Dedifferentiated amniotic fluid mesenchymal stem cell (primary cell): ENCODE measurements at regions not wholly inside any gene's neighbourhood (a gene's known extent, or its start where the extent isn't known, plus 50 kb on each side); places are given as distances from the start of the nearest gene placed in this dataset.
"Not testable (repeated sequence)": the region's sequence is repeated elsewhere in the genome, so short reads cannot be mapped to it uniquely, and the experiment has no call there.

Experiments used
- DNase-seq: peaks from one replicate; pipeline ENCODE4 v3.0.0-alpha.2; 2016; ENCODE audit errors: extremely low spot score

DNA sequence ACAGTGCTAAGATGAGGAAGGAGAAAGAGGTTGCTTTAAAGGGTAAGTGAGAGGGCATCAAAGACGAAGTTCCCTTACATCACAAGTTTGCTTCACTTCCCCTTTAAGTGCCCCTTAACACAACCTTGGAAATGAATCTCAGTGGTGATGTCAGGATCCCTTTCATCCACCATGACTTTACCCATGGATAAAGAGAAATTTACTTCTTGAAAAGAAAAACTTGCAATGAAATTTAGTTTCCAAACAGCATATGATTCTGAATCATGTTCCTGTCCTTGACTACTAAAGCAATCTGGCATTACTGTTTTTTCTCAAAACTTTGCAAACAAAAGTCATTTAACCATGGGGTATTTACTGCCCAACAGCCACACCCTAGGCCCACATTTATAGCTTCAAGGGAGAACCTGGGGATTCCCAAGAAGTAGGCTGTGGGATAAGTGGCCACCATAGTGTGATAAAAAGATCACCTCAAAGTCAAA lies 135.9 kb downstream of the ITGB8 start:
- DNase-seq, result no peak

DNA sequence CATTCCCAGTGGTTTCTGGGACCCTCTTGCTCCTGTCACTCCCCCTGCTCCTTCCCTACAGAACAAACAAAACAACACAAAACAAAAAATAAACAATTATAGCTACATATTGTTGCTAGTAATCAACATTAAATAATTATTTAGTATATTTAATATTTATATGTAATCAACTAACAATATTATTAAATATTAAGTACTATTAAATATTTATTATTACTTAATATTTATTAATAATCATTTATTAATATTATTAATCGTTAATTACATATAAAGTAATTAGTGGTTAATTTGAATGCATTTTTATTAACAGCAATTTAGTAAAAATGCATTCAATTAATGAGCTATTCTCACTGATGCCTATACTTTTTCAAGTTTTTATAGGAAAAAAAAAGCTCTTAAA lies 139.4 kb downstream of the ITGB8 start:
- no peak for DNase-seq

DNA sequence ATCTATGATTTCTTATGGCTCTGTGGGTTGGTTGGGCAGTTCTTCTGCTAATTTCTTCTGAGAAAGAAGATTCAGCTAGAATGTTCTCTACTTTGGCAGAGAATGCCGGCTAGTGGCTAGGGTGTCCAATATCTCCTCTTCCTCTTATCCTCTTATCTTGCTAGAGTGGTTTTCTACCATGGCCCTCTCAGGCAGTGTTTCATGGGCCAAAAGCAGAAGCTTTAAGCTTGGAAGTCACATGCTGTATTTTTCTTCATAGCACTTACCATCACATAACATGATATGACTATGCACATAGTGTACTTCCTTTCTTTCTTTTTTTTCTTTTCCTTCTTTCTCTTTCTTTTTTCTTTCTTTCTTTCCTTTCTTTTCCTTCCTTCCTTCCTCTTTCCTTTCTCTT lies 140.0 kb downstream of the ITGB8 start:
- no peak for DNase-seq

DNA sequence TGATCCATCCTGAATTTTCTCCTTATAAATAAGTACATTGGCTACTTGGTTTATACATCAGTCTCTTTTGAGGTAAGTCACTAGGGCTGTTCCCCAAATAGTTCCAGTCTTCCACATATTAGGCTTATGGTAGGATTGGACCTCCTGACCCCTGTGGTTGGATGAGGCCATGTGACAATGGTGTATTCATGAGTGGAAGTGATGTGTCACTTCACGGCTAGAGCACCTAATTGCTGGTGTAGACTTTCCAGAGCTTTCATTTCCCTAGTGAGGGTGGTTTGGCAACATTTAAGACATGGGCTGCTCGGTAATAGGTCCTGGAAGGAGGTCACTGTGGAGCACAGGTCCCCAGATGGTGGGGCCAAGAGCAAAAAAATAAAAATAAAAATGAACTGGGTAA lies 141.2 kb upstream of the ABCB5 start:
- no peak for DNase-seq

DNA sequence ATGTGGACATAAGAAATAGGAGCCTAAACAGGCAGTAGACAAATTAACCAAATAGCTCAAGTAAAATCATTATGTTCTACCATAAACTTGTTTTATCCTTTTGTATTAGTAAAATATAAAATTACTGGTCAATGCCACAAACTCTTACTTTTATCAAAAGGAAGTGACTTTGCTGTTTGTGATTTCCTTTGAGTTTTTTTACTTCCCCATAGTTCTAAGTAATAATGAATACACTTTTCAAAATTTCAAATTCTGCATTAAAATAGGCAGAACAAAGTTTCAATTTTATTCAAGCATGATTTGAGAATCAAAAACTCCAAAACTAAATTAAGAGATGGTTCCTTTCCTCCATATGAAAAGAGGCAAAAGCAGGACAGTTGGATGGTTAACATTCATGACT lies 139.7 kb upstream of the ABCB5 start:
- DNase-seq, result no peak

DNA sequence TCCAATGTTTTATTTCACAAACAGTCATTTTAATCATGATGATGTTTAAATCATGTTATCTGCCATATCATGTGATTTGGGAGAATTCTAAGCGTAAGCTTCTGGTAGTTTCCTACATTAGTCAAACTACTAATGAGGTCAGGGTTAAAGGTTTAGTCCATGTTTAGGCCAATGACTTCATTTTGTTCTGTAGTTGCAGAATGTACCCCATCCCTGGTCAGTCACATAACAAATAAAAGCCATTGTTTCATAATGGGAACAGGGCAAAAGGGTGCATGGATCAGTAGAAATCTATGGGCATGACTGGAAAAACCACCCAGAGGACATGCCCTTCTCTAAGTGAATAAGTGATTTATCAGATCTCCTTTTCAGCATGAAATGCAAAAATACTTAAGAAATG lies 138.4 kb upstream of the ABCB5 start:
- DNase-seq, result no peak

DNA sequence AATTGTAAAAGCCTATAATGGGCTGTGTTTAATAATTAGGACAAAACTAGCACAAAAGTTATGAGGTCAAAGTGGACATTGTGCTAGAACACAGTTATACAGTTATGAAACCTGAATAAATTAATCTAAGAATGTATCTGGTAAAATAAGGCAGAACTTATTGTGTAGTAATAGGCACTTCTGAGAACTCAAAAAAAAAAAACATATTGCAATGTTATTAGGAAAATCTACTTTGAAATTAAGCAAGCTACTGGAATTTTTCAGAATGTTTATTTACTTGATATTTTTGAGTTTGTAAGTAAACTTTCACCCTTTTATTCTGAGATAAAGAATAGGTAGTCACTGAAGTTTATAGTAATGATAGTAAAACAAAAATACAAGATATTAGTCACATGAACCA lies 135.8 kb upstream of the ABCB5 start:
- DNase-seq, result no peak

DNA sequence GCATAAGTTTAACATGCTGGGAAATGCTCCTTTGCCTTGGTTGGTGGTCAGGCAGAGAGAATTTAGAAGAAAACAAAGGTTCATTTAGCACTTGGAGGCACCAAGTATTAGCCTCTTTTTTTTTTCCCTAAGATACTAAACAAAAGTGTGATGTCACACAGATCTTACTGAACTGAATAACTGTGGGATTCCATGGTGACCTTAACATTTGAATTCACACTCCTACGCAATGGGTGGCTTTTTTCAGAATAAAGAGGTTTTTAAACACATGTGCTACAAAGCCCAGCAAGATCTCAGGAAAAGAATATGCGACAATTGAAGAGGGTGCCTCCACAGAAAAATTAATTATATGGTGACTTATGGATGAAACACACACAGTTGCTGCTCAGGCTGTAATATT lies 133.4 kb upstream of the ABCB5 start:
- DNase-seq, result no peak

DNA sequence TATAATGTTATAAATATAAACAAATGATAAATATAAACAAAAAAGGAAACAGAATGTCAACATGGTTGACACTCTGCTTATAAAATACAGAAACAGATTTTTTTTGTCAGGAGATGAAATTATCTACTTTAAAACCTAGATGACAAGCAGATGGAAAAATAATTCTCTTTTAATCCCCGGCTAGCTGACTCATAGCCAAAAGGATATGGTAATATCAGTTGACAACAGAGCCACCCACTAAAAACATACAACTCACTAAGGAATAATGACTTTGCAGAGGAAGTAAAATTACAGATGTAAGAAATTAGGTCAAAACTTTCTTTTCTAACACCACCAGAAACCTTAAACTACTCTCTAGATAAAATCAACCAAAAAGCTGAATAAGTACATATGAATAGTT lies 131.1 kb upstream of the ABCB5 start:
- DNase-seq, result no peak

DNA sequence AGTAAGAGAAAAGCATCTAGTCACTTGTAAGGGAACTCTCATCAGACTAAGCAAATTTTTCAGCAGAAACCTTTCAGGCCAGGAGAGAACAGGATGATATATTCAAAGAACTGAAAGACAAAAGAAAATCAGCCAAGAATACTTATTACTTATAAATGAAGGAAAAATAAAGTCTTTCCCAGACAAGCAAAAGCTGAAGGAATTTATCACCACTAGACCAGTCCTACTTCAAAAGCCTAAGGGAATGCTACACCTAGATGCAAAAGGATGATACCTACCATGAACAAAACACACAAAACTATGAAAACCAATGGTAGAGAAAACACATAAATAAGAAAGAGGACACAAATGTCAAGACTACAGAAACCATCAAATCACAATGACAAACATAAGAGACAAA lies 126.6 kb upstream of the ABCB5 start:
- no peak for DNase-seq

DNA sequence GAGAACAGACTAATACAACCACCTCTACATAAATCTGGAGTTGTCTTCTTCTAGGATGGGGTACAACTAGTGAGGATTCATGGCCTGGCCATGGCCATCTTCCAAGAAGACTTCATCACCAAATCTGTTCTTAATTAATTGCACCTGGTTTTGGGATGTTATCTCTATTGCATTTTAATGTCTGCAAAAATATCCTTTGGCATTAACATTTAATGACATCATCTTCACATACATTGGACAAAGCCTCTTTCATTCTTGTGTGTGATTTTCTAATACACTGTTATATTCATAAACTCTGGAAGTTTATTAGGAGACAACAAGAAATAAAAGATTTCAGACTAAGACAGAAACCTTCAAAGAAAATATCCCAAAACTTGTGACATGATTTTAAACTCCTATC lies 124.2 kb upstream of the ABCB5 start:
- no peak for DNase-seq

DNA sequence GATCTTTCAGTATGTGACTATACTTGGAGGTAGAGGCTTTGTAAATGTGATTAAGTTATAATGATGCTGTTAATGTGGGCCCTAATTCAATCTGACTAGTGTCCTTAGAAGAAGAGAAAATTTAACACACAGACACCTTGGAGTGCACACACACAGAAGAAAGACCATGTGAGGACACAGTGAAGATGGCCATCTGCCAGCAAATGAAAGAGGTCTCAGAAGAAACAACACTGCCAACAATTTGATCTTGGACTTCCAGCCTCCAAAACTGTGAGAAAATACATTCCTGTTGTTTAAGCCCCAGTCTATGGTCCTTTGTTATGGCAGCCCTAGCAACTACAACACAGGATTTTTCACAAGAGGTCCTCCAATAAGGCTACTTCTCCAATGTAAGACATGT lies 120.9 kb upstream of the ABCB5 start:
- no peak for DNase-seq

DNA sequence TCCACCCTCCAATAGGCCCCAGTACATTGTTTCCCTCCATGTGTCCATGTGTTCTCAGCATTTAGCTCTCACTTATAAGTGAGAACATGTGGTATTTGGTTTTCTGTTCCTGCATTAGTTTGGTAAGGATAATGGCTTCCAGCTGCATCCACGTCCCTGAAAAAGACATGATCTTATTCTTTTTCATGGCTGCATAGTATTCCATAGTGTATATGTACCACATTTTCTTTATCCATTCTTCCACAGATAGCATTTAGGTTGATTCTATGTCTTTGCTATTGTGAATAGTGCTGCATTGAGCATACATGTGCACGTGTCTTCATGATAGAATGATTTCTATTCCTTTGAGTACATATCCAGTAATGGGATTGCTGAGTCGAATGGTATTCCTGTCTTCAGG lies 114.0 kb upstream of the ABCB5 start:
- DNase-seq, result not testable (repeated sequence)

DNA sequence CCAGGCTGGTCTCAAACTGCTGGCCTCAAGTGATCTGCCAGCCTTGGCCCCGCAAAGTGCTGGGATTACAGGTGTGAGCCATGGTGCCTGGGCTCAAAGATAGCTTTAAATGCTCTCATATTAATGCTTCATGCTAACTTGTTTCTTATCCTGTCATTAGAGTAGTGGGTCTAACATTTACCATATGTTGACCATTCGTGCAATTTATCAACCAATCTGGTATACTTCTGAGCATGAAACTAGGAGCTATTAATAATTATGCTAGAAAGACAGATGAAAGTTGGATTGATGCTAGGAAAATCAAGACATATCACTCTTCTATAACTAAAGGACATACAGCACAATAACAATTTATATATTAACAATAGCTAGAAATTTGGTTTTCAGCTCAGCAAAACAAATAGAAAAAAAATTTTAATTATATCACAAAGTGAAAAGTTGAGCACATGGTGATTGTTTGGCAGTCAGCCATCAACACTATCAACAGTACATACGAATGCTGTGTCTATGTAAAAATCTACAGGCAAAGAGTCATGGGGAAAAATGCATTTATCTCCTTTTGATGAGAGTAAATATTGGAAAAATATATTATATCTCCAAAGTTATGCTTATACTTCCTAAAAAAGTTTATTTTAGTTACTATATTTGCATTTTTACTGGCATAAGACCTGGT lies 112.1 kb upstream of the ABCB5 start:
- DNase-seq, result no peak

DNA sequence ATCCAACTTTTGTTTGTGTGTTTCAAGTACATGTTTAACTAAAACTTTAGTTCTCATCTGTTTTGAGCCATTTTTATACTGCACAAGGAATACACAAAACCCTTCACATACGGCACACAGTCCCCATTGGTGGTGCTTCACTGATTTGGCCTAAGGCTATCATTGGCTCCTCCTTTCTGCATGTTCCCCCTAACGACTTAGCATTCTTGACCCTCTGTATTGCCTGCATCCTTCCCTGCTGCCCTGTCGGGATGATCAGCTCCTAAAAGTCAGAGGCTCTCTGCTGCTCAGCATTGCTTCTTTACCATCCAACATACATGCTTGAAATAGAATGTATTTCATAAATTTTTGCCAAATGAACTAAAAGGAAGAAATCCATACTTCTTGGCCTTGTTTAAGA lies 111.4 kb upstream of the ABCB5 start:
- DNase-seq, result no peak

DNA sequence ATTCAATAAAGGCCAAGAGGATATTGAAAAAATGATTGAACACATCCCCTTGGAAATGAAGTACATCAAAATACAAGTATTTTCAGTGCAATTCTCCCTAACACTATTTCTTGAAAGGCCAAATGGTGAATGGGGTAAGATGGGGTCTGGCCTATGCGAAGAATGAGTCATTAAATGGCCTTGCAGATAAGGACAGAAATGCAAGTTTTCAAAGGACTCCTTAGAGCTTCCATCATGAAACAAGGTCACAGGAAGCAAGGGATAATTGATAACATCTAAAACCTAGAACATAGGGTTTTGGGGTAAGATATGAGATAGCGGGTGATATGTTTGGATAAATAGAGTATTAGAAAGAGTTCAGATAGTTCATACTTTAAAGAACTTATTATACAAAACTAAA lies 109.3 kb upstream of the ABCB5 start:
- no peak for DNase-seq

DNA sequence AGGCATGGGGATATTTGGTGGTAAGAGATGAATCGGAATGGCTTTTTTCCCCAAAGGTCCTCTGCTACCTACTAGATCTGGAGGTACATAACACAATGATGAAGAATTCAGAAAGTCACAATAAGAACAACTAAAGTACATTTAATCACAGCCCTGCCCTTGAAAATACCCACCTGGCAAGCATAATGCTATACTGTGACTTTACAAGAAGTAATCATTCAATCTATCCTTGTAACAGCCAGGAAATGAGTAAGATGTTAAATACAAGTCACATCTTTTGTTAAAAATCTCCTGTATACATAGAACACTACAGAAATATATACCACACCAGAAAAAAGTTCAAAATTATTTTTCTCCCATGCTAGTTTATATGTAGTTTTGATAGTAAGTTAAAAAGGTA lies 108.3 kb upstream of the ABCB5 start:
- no peak for DNase-seq

DNA sequence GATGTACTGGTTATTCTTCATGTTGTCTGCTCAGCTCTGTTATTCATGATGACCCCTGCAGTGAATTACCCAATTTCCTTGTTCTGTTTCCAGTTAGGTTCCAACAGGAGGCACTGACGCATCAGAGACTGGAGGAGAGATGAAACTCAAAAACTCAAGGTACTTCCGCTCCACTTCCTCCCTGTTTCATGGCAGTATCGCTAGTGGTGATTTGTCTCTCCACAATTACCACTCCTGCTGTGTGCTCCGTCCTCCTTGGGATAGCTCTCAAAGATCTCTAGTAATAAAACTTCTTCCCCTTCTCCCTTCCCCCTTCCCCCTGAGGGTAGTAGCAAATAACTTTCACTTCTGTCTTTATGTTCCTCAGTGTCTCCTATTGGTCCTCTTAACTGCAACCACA lies 107.4 kb upstream of the ABCB5 start:
- DNase-seq, result no peak

DNA sequence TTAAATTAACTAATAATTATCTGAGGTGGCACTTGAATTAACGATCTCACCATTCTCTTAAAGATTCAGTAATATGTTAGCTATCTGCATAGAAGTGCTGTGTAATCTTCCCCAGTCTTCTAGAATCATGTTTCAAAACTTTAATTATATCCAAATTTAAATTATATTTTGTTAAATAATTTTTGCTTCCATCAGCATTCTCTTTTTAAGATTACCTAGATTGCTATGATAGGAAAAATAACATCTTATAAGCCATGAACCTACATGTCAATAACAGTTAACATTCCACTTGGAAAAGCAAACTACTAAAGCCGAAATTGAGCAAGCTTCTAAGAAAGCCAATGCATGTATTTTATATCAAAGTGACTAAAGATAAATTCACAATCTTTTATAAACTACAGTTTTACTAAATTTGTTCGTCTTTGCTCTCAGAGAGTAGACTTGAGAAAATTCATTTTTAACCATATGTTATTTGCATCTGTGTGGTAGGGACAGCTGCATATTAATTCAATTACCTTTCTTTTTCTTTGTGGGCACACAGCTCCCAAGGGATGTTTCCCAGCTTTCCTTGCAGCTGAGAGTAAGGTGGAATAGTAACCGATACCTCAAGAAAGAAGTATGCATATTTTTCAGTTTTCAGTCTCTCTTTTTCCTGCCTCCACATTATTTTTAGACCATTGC lies 105.4 kb upstream of the ABCB5 start:
- DNase-seq, result no peak

DNA sequence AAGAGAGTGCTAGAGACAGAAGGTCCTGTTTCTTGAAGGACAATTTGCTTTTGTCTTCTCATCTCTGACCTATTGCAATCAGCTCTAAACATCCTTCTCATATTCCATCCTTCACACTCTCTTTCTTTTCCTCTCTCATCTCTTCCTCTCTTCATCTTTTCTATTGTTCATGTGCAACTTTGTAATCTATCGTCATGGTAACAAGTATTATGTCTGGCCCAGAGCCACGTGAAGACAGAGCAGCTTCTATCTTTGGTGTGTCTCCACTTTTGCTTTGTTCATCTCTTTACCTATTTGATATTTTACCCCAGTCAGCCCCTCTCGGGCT lies 104.9 kb upstream of the ABCB5 start:
- DNase-seq, result no peak

DNA sequence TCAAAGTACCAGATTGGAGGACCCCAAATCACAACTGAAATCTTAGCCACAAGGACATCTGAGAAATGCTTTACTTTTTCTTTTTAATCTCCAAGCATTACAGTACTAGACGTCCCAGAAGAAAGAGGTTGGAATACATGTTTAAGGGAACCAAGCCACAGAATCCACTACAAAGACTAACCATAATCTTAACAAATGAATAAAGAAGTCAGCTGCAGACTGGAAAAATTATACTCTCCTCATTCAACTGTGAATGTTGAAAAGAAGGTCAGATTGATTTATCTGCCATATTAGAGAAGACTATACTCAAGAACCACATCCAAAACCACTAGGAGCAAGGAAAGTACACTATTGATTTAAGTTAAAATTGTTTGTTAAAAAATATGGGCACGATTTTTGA lies 102.1 kb upstream of the ABCB5 start:
- DNase-seq, result no peak

DNA sequence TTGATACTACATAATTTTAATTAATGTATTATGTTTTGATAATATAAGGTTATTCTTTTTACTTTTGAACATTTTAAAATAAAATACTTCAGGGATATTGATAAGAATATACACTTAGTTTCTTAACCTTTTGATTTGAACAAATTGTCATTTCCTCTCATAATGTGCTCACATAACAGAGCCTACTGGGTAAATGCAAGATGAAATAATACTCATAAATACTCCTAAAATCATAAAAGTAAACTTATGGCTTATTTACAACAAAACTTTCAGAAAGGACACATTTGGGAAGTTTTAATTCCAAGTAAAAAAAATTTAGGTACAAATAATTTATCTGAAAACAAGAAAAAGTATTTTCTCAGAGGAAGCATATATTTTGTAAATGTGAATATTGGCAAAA lies 101.6 kb upstream of the ABCB5 start:
- no peak for DNase-seq

DNA sequence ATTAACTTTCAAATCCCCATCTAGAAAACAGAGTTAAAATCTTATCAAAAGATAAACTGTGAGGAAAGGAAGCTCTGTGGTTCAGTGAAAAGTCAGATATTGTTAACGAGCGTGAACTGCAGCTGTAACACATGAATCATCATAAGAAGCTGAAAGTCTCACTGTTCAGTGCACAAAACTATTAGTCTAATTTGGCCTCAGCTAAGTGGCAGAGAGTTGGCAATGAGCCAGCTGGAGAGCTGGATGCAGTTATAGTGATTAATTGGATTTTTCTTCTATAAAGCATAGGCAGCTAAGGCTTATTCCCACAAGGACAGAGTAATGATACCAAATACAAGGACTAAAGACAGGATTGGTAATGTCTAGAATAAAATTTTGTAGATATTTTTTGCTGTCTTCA lies 101.1 kb upstream of the ABCB5 start:
- no peak for DNase-seq

DNA sequence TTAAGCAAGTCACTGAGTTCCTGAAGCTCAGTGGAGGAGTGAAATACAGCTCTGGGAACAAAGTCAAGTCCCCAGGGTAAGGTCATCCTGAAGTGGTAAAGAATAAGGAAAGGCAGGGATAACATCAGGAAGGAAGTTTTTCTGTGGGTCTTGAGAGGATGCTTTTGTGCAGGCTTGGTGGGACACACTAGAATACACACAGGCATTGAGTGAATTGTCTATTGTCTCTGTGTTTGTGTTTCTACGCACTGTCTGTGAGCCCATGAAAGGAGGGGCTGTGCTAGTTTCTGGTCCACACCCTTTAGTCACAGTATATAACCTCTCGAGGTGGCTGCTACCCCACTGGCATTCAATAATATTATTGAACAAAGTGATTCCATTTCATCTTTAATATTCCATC lies 95.8 kb upstream of the ABCB5 start:
- no peak for DNase-seq
